ENCODE measurements at regions not wholly inside any gene's neighbourhood (a gene's known extent, or its start where the extent isn't known, plus 50 kb on each side); places are given as distances from the start of the nearest gene placed in this dataset.
"Not testable (repeated sequence)": the region's sequence is repeated elsewhere in the genome, so short reads cannot be mapped to it uniquely, and the experiment has no call there.

DNA sequence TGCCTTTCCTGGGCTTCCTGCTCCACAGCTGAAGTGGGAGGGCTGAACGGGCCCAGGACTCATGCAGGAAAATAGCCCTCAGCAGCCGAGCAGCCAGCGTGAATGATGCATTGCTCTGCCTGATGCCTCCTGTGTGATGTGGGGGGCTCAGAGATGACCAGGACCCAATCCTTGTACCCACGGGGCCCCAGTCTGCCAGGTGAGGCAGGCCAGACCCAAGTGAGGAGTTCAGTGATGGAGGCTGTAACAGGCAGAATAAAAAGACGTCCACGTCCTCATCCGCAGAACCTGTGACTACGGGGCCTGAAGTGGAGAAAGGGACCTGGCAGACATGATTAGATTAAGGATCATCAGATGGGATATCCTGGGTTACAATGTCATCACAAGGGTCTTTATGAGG, 194.9 kb upstream of the HDAC4 start:
- ATAC-seq (ENCODE audit: low FRiP score): no peak
- DNase-seq (ENCODE audit: low spot score): no peak
- TF ChIP-seq, protein P1, sequence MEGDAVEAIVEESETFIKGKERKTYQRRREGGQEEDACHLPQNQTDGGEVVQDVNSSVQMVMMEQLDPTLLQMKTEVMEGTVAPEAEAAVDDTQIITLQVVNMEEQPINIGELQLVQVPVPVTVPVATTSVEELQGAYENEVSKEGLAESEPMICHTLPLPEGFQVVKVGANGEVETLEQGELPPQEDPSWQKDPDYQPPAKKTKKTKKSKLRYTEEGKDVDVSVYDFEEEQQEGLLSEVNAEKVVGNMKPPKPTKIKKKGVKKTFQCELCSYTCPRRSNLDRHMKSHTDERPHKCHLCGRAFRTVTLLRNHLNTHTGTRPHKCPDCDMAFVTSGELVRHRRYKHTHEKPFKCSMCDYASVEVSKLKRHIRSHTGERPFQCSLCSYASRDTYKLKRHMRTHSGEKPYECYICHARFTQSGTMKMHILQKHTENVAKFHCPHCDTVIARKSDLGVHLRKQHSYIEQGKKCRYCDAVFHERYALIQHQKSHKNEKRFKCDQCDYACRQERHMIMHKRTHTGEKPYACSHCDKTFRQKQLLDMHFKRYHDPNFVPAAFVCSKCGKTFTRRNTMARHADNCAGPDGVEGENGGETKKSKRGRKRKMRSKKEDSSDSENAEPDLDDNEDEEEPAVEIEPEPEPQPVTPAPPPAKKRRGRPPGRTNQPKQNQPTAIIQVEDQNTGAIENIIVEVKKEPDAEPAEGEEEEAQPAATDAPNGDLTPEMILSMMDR (IDR thresholded peaks at IDR 0.05): no peak

DNA sequence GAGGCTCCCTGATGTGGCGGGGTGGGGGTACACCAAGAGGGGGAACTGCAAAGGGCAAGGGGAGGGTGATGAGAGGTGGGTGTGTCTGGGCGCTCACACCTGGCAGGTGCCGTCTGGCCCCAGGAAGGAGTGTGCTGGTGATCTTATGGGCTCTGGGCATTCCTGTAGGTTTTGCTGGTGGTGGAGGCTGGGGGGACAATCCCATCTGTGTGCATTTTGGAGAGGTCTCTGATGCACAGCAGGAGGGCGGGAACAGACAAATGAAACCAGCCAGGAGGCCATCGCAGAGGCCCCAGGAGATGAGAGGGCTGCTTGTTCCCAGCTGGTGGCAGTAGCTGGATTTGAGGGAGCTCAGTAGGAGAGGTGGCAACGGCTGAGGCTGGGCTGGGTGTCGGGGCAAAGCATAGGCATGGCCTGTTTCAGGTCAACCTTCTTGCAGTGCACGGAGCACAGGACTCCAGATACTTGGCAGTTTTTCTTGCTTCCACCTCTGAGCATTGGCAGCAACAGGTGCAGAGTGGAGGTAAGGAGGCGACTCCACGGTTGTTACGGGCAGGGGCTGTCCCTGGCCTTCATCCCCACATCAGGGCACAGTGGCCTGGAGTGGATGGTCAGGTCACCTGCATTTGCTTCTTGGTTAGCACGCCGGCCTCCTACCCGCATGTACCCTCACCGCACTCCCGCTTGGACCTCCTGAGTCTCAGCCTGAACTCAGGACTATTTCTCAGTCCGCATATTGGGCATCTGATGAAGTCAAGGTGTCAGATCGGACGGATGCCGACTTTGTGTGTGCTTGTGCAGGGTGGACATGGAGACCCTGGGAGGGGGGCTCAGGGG, 194.2 kb upstream of the HDAC4 start:
- DNase-seq (ENCODE audit: low spot score): peak; percentile 20
- ATAC-seq (ENCODE audit: low FRiP score): no peak
- TF ChIP-seq, protein P1 (IDR thresholded peaks at IDR 0.05): no peak

DNA sequence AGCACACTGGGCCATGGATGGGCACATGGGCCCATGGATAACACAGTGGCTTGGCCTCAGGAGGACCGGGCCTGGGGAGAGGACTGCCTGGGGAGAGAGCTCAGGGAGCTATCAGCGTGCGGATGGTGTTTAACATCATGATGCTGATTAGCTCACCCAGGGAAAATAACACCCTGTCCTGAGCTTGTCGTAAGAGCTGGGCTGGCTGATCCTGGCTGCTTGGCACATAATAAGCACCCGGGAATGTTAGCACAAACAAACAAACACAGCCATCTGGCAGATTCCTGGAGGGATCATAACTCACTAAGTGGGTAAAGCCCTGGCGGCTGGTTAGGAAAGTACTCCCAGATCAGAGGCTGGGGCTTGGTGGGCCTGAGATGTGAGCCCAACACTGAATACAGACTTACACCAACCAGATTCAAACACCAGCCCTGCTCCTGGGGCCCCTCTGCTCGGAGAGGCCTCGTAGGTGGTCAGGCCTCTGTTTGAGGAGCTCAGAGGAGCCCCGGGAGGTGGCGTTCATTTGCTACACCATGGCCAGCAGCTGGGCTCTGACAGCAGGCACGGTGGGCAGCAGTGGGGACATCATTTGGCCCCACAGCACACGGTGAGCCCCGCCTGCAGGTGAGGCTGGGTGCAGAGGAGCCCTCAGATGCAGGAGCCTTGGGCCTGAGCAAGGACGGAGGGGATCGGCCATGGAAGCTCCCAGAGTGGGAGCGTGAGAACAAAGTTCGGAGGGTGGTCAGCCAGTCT, 193.4 kb upstream of the HDAC4 start:
- TF ChIP-seq, protein P1 (IDR thresholded peaks at IDR 0.05): no peak
- ATAC-seq (ENCODE audit: low FRiP score) (no peak), DNase-seq (ENCODE audit: low spot score) (peak; percentile 10)

DNA sequence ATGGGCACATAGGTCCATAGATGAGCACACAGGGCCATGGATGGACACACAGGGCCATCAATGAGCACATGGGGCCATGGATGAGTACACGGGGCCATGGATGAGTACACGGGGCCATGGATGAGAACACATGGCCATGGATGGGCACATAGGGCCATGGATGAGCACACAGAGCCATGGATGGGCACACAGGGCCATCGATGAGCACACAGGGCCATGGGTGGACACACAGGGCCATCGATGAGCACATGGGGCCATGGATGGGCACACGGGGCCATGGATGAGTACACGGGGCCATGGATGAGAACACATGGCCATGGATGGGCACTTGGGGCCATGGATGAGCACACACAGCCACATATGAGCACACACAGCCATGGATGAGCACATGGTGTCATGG, 192.6 kb upstream of the HDAC4 start:
- DNase-seq (ENCODE audit: low spot score): peak; percentile 2
- TF ChIP-seq, protein P1 (IDR thresholded peaks at IDR 0.05): no peak
- ATAC-seq (ENCODE audit: low FRiP score): no peak

DNA sequence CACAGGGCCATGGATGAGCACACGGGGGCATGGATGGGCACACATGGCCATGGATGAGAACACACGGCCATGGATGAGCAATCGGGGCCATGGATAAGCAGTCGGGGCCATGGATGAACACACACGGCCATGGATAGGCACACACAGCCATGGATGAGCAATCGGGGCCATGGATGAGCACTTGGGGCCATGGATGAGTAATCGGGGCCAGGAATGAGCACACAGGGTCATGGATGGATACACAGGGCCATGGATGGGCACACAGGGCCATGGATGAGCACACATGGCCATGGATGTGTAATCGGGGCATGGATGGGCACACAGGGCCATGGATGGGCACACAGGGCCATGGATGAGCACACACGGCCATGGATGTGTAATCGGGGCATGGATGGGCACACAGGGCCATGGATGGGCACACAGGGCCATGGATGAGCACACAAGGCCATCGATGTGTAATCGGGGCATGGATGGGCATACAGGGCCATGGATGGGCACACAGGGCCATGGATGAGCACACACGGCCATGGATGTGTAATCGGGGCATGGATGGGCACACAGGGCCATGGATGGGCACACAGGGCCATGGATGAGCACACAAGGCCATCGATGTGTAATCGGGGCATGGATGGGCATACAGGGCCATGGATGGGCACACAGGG, 191.9 kb upstream of the HDAC4 start:
- DNase-seq (ENCODE audit: low spot score); ATAC-seq (ENCODE audit: low FRiP score): not testable (repeated sequence)

DNA sequence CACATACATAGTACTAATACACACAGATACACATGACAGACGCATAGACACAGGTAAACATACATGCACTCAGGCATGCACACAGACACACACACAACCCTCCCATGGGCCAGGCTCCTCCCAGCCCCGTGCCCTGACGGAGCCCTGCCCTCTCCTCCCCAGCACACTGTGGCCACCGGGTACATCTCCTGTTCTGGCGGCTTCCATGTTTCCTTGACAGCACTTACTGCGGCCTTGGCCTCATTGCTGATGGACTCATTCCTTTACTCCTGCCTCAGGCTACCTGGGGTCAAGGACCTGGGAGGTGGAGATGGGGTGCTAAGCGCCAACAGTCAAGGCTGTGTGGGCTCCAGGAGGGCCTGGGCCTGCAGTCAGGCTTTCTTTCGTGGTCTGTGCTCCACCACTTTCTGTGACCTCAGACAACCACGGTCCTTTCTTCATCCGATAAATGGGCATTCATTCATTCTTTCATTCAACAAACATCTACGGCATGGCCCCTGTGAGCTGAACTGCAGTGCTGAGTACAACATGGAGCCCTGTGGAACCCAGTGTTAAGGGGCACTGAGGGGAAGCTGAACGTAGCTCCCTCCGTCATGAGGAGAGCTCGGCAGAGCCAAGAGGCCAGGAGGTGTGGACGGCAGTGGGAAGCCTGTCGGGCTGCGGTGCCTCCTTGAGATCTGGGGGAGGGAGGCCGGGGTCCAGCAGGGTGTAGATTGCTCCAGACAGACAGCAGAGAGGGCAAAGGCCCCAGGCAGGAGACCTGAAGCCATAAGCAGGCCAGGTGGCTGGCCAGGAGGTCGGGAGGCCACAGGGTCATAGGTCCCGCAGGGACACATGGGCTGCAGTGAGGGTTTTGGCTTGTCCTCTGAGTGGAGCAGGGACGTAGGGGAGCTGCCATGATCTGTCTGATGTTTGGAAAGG, 190.4 kb upstream of the HDAC4 start:
- TF ChIP-seq, protein P1 (IDR thresholded peaks at IDR 0.05): no peak
- DNase-seq (ENCODE audit: low spot score) (peak; percentile 7), ATAC-seq (ENCODE audit: low FRiP score) (no peak)

All from omental fat pad (tissue), 3 donors.